H9 (cell line): ENCODE measurements at regions not wholly inside any gene's neighbourhood (a gene's known extent, or its start where the extent isn't known, plus 50 kb on each side); places are given as distances from the start of the nearest gene placed in this dataset.

Source experiments
- DNase-seq: peaks from one replicate; pipeline ENCODE4 v3.0.0-alpha.2; 2017
- H2AFZ ChIP-seq: one replicate; pipeline ENCODE4 v1.6.1; 2013; ENCODE audit warnings: mild to moderate bottlenecking, low read length, control low read depth, moderate library complexity
- H2AK5ac ChIP-seq: 2 replicates; pipeline ENCODE4 v1.6.1; 2013; ENCODE audit warnings: low read length, control low read depth, mixed read lengths; ENCODE audit not compliant: insufficient read length
- H2BK120ac ChIP-seq: one replicate; pipeline ENCODE4 v1.6.1; 2013; ENCODE audit warnings: low read depth, mild to moderate bottlenecking, low read length, control low read depth, inconsistent platforms; ENCODE audit not compliant: poor library complexity, severe bottlenecking
- H2BK12ac ChIP-seq: 2 replicates; pipeline ENCODE4 v1.6.1; 2013; ENCODE audit warnings: low read length, control low read depth, mixed read lengths, low read depth; ENCODE audit not compliant: insufficient read length
- H2BK15ac ChIP-seq: 2 replicates; pipeline ENCODE4 v1.6.1; 2013; ENCODE audit warnings: low read depth, low read length, control low read depth
- H2BK20ac ChIP-seq: one replicate; pipeline ENCODE4 v1.6.1; 2013; ENCODE audit warnings: low read depth, mild to moderate bottlenecking, low read length, control low read depth, inconsistent platforms; ENCODE audit not compliant: poor library complexity, severe bottlenecking
- H2BK5ac ChIP-seq: 2 replicates; pipeline ENCODE4 v1.6.1; 2013; ENCODE audit warnings: low read length, control low read depth, mixed read lengths; ENCODE audit not compliant: insufficient read length
- H3K14ac ChIP-seq: 2 replicates; pipeline ENCODE4 v1.6.1; 2013; ENCODE audit warnings: low read length, control low read depth; ENCODE audit not compliant: insufficient read depth
- H3K18ac ChIP-seq: 2 replicates; pipeline ENCODE4 v1.6.1; 2013; ENCODE audit warnings: low read depth, mild to moderate bottlenecking, mixed read lengths, low read length, control low read depth; ENCODE audit not compliant: insufficient read length
- H3K23ac ChIP-seq: 2 replicates; pipeline ENCODE4 v1.6.1; 2013; ENCODE audit warnings: low read length, control low read depth, mixed read lengths, low read depth; ENCODE audit not compliant: insufficient read length
- H3K23me2 ChIP-seq: 2 replicates; pipeline ENCODE4 v1.6.1; 2013; ENCODE audit warnings: low read depth, mild to moderate bottlenecking, mixed read lengths, low read length, control low read depth; ENCODE audit not compliant: insufficient read length, poor library complexity, severe bottlenecking
- H3K27ac ChIP-seq: 2 replicates; pipeline ENCODE4 v1.5.1; 2013; ENCODE audit warnings: low read length, control low read depth, mixed read lengths, low read depth; ENCODE audit not compliant: insufficient read length
- H3K27me3 ChIP-seq: 2 replicates; pipeline ENCODE4 v1.6.1; 2013; ENCODE audit warnings: low read length, control low read depth, inconsistent platforms; ENCODE audit not compliant: insufficient read depth
- H3K4ac ChIP-seq: 2 replicates; pipeline ENCODE4 v1.6.1; 2013; ENCODE audit warnings: low read depth, mild to moderate bottlenecking, control low read depth, inconsistent platforms, low read length, moderate library complexity
- H3K4me1 ChIP-seq: 2 replicates; pipeline ENCODE4 v1.6.1; 2013; ENCODE audit warnings: low read length, control low read depth, inconsistent platforms; ENCODE audit not compliant: insufficient read depth
- H3K4me2 ChIP-seq: 2 replicates; pipeline ENCODE4 v1.6.1; 2013; ENCODE audit warnings: low read length, control low read depth, mixed read lengths; ENCODE audit not compliant: insufficient read length, insufficient read depth
- H3K56ac ChIP-seq: 2 replicates; pipeline ENCODE4 v1.6.1; 2013; ENCODE audit warnings: low read depth, mild to moderate bottlenecking, mixed read lengths, low read length, control low read depth; ENCODE audit not compliant: insufficient read length
- H3K79me1 ChIP-seq: 2 replicates; pipeline ENCODE4 v1.6.1; 2013; ENCODE audit warnings: low read depth, mild to moderate bottlenecking, moderate library complexity, low read length, control low read depth, inconsistent platforms; ENCODE audit not compliant: insufficient read depth, poor library complexity, severe bottlenecking
- H3K79me2 ChIP-seq: 2 replicates; pipeline ENCODE4 v1.6.1; 2013; ENCODE audit warnings: low read length, control low read depth, inconsistent platforms; ENCODE audit not compliant: insufficient read depth
- H3K9ac ChIP-seq: 2 replicates; pipeline ENCODE4 v1.6.1; 2013; ENCODE audit warnings: low read length, control low read depth, mixed read lengths; ENCODE audit not compliant: insufficient read length; ENCODE audit errors: extremely low read depth
- H3K9me3 ChIP-seq: one replicate; pipeline ENCODE4 v1.6.1; 2013; ENCODE audit warnings: low read depth, low read length, inconsistent platforms; ENCODE audit not compliant: control insufficient read depth
- H3T11ph ChIP-seq: one replicate; pipeline ENCODE4 v1.6.1; 2013; ENCODE audit warnings: mild to moderate bottlenecking, low read length, control low read depth, inconsistent platforms
- H4K20me1 ChIP-seq: one replicate; pipeline ENCODE4 v1.6.1; 2013; ENCODE audit not compliant: control insufficient read depth, insufficient read length, insufficient read depth
- H4K5ac ChIP-seq: 2 replicates; pipeline ENCODE4 v1.6.1; 2013; ENCODE audit warnings: low read depth, mild to moderate bottlenecking, mixed read lengths, low read length, control low read depth; ENCODE audit not compliant: insufficient read length
- H4K8ac ChIP-seq: replicated peaks from 2 replicates; pipeline ENCODE4 v1.6.1; 2013; ENCODE audit warnings: low read length, control low read depth, mixed read lengths, low read depth; ENCODE audit not compliant: insufficient read length
- H4K91ac ChIP-seq: 2 replicates; pipeline ENCODE4 v1.6.1; 2013; ENCODE audit warnings: low read depth, mild to moderate bottlenecking, moderate library complexity, mixed read lengths, low read length, control low read depth; ENCODE audit not compliant: insufficient read length
- H3K27ac Mint-ChIP-seq, 3 experiments: 2 replicates in 2 of 3; 3 replicates in 1 of 3; pipeline ENCODE4 v1.8.0; 2020 to 2021; ENCODE audit warnings: mixed read lengths in 3 of 3, mild to moderate bottlenecking in 1 of 3, moderate library complexity in 1 of 3
- H3K27me3 Mint-ChIP-seq: 2 replicates; pipeline ENCODE4 v1.8.0; 2021; ENCODE audit warnings: low read depth, mild to moderate bottlenecking, moderate library complexity, mixed read lengths
- H3K36me3 Mint-ChIP-seq, 3 experiments: 2 replicates in 2 of 3; 3 replicates in 1 of 3; pipeline ENCODE4 v1.8.0; 2020 to 2021; ENCODE audit warnings: low read depth in 3 of 3, mixed read lengths in 3 of 3; ENCODE audit not compliant: insufficient read depth in 1 of 3
- H3K4me1 Mint-ChIP-seq, 2 experiments: 2 replicates each; pipeline ENCODE4 v1.8.0; 2020; ENCODE audit warnings: mixed read lengths in 2 of 2
- H3K4me3 Mint-ChIP-seq, 2 experiments: 2 replicates in 1 of 2; 3 replicates in 1 of 2; pipeline ENCODE4 v1.8.0; 2020 to 2021; ENCODE audit warnings: mild to moderate bottlenecking in 2 of 2, mixed read lengths in 2 of 2, moderate library complexity in 1 of 2
- H3K9me3 Mint-ChIP-seq, 2 experiments: 2 replicates in 1 of 2; 3 replicates in 1 of 2; pipeline ENCODE4 v1.8.0; 2020; ENCODE audit warnings: mild to moderate bottlenecking in 2 of 2, mixed read lengths in 2 of 2, moderate library complexity in 1 of 2
- WGBS: extraction: QIAGEN DNeasy Blood & Tissue Kit; methylation state at CpG from one replicate; pipeline ENCODE4 v1.1.7; 2013; ENCODE audit warnings: missing lambda C conversion rate, low lambda C conversion rate, mixed read lengths; ENCODE audit not compliant: insufficient read length; ENCODE audit errors: extremely low coverage; 5-methylcytosine and 5-hydroxymethylcytosine counted together
- TF ChIP-seq, protein P1 (sequence below): fragments of 200-600 bp; sonication (generic); conservative IDR thresholded peaks from 3 replicates; pipeline ENCODE4 v1.8.0; 2021; ENCODE audit warnings: antibody characterized with exemption, mild to moderate bottlenecking

DNA sequence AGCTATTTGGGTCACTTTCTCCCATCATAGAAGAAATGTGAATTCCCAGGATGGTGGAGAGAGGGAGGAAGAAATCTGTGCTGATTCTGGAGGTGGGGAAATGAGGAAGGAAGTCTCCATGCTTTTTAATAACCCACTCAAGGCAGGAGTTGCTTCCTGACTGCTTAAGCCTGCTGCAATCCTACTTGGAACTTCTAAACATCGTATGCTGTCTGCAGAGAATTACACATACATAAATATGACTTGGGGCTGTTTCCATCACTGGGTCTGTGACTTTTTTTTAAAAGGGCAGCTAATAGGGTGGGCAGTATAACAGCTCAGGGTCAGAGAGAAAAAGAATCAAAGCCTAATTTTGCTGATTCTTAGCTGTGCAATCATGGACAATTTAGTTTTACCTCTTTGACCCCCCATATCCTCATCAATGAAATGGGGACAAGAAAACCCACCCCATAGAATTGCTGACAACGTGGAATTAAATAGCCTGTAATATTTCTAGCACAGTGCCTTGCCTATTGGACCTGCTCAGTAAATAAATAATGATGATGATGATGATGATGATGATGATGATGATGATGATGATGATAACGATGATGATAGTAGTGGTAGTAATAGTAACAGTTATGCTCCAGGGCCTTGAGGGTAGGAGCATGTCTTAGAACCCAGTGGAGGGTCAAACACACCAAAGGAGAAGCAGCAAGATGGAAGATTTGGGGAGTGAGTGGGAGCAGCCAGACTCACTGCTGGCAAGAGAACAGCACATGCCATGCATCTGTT, 166.7 kb upstream of the LRFN2 start:
- H3K27ac Mint-ChIP-seq = no peak overlapping the region
- TF ChIP-seq, protein P1, sequence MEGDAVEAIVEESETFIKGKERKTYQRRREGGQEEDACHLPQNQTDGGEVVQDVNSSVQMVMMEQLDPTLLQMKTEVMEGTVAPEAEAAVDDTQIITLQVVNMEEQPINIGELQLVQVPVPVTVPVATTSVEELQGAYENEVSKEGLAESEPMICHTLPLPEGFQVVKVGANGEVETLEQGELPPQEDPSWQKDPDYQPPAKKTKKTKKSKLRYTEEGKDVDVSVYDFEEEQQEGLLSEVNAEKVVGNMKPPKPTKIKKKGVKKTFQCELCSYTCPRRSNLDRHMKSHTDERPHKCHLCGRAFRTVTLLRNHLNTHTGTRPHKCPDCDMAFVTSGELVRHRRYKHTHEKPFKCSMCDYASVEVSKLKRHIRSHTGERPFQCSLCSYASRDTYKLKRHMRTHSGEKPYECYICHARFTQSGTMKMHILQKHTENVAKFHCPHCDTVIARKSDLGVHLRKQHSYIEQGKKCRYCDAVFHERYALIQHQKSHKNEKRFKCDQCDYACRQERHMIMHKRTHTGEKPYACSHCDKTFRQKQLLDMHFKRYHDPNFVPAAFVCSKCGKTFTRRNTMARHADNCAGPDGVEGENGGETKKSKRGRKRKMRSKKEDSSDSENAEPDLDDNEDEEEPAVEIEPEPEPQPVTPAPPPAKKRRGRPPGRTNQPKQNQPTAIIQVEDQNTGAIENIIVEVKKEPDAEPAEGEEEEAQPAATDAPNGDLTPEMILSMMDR = no peak
- Histone ChIP-seq H3K56ac (no peak overlapping the region), H3K23me2 (no peaks in the 10 kb centered on the region), H2BK120ac (no peak overlapping the region), H3K4me1 (no peaks in the 10 kb centered on the region), H3K79me1 (no peaks in the 10 kb centered on the region), H3K9me3 (no peaks in the 10 kb centered on the region), H4K8ac (no peak overlapping the region), H4K91ac (no peak overlapping the region), H4K5ac (no peak overlapping the region), H3K9ac (no peak overlapping the region), H2BK5ac (no peak overlapping the region), H3K4me2 (no peak overlapping the region), H3K27me3 (no peaks in the 10 kb centered on the region; the same call in 1 of the 2 replicates), H3K4ac (no peak overlapping the region), H2AFZ (no peak overlapping the region), H2BK12ac (no peak overlapping the region), H2BK15ac (no peak overlapping the region), H2BK20ac (no peak overlapping the region), H2AK5ac (no peak overlapping the region), H3K27ac (no peak overlapping the region), H3K18ac (no peak overlapping the region), H4K20me1 (no peaks in the 10 kb centered on the region), H3K14ac (no peak overlapping the region), H3K23ac (no peak overlapping the region), H3K79me2 (no peaks in the 10 kb centered on the region), H3T11ph (no peak overlapping the region)
- WGBS = no CpG with 5 or more reads among the region's 3 CpGs
- H3K36me3 Mint-ChIP-seq = no peaks in the 10 kb centered on the region
- no peaks in the 10 kb centered on the region for H3K9me3 Mint-ChIP-seq
- H3K4me3 Mint-ChIP-seq = no peak overlapping the region
- DNase-seq = no peak
- H3K4me1 Mint-ChIP-seq = peaks cover 6 to 16% of the 10 kb centered on the region in 2 experiments; a peak in 3 of 4 replicates
- peaks cover 9% of the 10 kb centered on the region for H3K27me3 Mint-ChIP-seq
